NCI-H2196 treated with DMSO at 0.1 percent for 48 hours (cell line): ENCODE measurements at regions not wholly inside any gene's neighbourhood (a gene's known extent, or its start where the extent isn't known, plus 50 kb on each side); places are given as distances from the start of the nearest gene placed in this dataset.

Experiments
- DNase-seq: peaks from one replicate; lab custom pipeline; 2025; ENCODE audit not compliant: unreplicated experiment; lab: John Stamatoyannopoulos, UW

DNA sequence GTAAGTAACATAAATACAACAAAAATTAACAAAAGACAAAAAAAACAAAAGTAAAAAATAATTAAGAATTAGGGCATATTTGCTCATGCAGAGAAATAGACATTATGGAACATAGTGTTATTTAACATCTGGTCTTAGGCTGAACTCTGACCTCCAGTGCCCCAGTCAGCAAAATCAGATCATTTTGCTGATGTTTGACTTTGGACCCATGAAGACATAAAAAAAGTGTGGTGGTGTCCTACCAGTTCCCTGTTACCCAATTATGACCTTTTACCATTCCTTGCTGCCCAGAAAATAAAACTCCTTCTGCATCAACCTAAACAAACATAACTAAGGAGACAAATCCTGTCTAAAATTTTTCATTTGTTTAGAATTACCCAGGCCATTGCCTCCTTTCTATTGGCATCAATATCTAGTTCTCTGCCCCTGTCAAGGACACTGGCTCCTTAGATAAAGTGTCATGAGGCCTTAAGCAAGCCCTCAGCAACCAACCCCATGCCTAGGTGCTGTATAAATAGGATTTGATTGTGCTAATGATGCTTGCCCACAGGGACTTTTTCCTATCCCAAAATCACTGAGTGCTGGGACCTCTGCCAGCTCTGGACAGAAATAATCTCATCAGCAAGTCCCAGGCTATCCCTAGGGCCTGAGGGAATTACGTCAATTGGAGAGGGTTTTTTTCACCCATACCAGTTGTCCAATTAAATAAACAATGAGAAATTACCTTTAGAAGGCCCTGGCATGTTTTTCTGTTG is 334.5 kb upstream of the UMPS start:
- no peak for DNase-seq

DNA sequence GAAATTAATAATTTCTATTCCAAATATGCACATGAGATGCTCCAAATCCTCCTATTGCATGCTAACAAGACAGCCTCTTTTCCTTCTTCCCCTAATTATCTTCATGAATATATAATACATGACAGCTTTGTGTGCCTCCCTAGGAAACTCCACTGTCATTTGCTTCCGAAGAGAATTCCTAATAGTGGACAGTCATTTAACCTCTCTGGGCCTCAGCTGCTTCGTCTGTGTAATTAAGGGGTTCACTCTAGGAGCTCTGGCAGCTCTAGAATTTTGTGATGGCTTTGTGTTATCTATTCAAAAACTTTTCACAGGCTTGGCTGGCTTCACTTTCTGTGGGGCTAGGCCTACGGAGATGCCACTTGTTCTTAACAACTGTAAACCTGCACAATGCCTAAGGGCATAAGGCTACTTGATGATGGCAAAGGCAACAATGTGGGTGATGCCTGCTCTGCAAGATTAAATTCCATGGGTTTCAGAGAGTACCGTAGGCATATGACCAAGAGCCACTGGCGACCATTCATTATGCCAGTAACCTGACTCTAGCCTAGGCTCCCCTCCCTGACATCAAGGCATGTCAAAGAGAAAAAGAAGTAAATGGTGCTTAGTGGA is 333.8 kb upstream of the UMPS start:
- DNase-seq: no peak

DNA sequence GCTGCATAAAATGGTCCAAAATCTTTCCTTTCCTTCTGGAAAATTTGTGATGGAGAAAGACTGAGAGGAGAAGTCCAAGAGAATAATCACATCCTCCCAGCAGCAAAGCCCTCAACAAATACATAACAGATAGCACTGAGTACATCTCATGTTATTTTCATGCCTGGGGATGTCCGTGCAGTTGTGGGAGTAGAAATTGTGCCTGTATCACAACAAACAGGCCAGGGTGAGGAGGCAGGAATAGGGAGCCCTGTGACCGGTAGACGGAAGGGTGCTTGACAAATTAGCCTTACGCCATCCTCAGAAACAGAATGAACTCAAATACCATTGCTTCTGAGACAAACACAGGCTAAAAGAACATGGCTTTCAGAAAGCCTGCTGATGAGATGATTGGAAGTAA is 333.2 kb upstream of the UMPS start:
- no peak for DNase-seq

DNA sequence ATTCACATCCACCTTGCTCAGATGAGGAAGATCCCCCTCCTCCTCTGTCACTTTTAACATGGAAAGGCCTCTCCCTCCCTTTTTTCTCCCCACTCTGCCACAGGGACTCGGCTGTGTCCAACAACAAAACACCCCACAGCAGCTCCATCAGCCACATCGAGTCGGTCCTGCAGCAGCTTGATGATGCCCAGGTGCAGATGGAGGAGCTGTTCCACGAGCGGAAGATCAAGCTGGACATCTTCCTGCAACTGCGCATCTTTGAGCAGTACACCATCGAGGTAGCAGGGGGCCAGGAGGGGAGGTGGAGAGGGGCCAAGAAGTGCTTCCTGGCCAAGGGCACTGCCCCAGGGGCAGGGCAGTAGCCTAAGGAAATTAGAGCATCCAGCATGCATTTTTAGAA is 331.7 kb upstream of the UMPS start:
- DNase-seq: no peak

DNA sequence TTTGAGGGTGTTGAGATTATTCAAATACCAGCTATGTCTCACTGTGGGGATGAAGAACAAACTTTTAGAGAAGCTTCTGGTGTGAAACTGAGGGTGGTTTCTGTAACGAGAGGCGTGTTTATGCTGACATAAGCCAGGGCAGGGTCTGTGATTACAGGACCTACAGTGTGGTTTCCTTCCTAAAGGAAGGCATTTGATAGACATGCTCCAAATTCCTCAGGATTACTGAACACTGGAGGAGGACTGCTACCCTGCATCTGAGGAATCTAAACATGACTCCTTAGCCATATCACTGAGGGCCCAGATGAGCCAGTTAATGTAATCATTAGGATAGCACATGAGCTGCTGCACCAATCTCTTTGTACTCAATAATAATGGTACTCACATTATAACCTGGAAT is 328.4 kb upstream of the UMPS start:
- no peak for DNase-seq

DNA sequence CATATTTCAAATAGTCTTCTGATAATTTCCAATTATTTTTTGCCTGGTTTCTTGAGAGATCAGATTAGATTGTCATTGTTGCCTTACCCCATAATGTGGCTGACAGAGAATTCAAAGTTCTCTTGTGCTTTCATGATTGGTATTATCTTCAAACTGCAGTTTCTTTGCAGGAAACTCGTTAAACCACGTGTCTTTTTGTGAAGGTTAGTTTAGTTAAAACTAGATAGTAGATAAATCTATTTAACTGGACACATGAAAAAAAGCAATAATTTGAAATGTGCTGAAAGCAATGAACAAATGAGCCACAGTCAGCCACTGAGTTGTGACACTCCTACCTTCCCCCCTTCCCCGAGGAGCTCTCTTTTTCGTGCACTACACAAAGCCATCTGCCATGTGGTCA is 327.5 kb upstream of the UMPS start:
- no peak for DNase-seq

DNA sequence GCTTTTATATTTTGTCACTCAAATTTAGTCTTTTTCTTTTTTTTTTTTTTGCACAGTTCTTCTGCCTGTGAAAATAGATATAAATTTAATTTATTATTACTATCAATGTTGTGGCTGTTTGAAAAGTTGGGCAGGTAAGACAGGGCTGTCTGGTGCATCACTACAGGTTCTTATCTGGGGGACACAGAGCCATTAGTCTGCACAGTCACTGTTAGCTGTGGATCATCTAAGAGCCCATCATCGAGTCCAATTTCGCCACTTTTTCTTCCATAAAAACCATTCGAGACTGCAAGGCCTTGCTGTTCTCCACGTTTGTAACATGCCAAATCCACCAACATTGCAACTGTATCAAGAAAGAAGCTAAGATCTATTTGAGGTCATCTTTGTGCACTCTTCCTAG is 325.6 kb upstream of the UMPS start:
- DNase-seq: no peak

DNA sequence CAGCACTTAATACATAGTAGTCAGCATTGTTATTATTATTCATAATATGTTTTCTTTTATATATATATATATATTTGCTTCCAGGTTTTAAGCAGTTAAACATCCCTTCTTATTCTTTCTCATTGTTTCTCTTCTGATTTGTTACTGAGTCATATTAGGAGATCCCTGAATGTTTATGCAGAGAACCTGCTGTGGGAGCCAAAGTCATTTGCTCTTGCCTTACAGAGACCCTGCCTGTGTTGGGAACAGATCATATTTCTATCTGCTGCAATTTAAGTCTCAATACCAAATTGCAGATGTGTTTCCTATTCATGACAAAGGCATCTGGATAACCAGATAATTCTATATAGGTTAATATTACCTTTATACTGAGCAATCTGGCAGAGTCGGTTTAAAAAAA is 323.0 kb upstream of the UMPS start:
- no peak for DNase-seq

DNA sequence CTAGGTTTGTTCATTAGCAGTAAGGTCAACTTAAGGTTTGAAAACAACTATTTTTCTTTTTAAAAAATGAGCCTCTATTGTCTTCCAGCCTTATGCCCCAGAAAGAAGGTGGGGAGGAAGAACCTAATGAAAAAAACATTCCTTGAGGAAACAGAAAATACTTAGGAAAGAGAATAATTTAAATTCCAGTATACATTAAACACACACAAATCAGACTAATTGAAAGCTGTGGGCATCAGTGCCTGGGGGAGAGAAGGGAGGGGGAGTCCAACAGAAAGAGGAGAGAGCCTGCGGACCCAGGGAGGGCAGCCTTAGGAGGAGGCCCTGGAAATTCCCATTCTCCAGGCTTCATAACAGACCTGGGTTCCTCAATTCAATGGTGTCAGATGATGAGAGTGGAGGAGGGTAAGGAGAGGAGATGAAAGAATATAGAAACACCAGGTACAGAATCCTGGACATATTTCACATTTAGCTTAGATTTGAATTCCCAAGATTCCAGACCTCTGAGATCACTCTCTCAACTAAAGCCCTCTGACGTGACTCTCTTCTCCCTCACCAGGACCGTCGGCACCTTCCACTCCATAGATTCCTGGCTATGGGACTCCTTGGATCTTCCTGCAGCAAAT is 320.5 kb upstream of the UMPS start:
- no peak for DNase-seq

DNA sequence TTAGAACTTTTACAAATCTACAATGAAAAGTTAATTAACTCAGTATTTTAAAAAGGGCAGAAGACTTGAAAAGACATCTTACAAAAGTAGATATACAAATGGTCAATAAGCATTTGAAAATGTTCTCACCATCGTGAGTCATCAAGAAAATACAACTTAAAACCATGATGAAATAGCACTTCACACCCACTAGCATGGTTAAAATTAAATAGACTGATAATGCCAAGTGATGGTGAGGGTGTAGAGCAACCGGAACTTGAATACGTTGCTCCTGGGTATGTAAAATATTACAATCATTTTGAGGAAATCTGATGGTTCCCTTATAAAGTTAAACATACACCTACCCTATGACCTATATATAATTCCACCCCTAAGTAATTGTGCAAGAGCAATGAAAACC is 319.8 kb upstream of the UMPS start:
- DNase-seq: no peak

DNA sequence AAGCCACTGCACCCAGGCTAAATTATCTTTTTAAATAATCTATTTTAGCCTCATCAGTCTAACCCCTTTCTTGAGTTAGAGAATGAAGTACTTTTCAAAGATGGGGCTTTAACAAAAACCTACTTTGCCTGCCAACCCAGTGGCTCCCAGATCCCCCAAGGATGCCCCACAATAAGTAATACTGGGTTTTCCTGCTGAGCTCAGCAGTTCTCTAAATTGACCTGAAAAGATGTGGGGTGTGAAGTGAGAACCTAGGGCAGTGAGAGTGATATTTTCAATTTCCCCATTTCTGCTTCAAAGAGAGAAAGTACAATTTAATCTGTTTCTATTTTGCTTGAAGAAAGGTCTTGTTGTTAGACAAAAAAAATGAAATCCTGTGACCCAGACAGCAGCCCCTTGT is 318.5 kb upstream of the UMPS start:
- DNase-seq: no peak

DNA sequence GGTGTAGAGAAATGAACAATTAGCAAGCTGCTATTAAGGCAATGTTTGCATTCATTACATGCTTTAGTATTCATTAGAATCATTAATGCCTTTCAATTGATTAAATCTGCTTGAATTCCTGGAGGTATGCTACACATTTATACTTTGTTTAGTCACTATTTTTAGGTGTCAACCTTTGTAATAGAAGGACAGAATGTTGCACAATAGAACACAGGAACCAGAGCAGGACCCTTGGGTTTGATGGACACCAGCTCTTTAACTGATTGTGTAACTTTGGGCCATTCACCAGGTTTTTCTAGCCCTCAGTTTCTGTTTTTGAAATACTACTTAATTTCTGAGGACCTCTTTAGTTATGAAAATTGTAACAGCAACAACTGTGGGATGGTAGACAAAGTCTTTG is 317.6 kb upstream of the UMPS start:
- no peak for DNase-seq

DNA sequence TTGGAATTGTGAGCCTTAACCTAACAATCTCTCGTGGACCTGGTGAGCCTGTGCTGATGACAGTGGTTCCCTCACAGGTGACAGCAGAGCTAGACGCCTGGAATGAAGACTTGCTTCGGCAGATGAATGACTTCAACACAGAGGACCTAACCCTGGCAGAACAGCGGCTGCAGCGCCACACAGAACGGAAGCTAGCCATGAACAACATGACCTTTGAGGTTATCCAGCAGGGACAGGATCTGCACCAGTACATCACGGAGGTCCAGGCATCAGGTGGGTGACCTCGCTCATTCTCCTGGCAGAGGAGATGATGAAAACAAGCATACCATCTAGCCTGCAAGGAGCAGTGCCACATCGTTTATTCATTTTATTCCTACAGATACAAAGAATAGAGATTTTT is 316.9 kb upstream of the UMPS start:
- no peak for DNase-seq

DNA sequence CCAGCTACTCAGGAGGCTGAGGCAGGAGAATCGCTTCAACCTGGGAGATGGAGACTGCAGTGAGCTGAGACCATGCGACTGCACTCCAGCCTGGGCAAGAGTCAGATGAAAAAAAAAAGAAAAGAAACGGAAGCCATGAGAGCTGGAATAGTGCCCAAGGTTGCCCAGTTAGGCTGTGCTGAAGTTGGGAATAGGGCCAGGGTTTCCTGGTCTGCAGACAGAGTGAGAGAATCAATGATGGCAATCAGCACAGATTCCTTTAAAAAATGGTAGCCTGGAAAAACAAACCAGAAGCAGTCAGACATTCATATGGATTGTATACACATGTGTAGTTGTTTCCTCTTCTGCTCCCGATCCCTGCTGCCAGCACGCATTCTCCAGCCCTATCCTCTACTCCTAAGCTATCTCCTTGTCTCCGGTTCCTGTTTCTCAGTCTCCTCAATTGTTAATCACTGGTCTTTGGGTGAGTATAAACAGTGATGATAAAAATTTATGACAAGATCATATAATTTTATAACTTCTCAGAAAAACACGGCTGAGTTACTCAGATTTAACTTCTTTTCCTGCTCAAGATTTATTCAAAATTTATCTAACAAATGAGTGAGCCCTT is 316.2 kb upstream of the UMPS start:
- peak; percentile 12 for DNase-seq

DNA sequence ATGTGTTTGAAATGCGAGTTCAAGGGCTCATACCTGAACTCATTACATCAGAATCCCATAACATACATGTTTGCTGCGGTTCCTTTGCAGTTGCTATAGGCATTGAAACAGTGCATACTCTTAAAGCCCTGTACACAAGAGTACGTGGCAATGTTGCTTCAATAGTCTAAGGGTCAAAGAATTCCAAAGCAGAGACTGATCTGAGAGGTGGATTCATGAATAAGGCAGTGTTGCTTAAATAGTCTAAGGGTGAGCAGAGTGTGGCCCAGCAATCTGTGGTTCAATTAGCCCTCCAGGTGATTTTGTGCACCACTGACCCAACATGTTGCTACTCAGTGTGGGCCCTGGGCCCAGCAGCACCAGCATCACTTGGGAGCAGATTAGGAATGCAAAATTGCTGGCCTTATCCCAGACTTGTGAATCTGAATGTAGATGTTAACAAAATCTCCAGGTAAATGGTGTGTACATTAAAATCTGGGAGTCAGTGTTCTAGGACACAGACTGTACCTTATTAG is 314.7 kb upstream of the UMPS start:
- DNase-seq: no peak

DNA sequence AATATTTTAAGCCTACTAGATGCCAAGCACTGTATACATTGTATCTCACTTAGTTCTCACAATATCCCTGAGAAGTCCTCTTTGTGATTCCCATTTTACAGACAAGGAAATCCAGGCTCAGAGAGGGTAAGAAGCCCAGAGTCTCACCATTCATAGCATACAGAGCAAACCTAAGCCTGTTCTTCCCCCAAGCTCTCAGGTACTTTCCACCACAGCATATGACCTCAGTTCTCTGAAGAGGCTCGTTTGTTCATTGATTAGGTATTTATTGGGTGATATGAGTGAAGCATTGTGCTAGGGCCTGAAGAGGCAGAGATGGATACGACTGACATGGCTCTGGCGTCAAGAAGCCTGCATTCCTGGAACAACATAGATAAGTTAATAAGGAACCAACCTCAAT is 310.9 kb upstream of the UMPS start:
- DNase-seq: no peak

DNA sequence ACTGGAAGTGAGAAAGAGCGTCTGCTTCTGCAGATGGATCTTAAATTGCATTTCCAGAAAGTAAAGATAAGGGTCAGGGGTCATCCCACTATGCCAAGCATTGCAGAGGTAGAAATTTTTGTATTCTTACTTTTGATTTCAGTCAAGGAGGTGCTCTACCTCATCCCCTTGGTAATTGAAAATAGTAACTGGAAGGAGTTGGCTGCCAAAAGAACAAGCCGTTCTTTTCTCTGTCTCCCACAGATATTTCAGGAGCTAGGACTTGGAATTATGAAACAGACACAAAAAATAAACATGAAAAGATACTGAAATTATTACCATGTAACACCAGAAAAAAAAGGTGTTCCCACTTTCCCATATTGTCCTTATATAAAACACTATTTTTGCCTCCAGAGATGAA is 309.9 kb upstream of the UMPS start:
- no peak for DNase-seq

DNA sequence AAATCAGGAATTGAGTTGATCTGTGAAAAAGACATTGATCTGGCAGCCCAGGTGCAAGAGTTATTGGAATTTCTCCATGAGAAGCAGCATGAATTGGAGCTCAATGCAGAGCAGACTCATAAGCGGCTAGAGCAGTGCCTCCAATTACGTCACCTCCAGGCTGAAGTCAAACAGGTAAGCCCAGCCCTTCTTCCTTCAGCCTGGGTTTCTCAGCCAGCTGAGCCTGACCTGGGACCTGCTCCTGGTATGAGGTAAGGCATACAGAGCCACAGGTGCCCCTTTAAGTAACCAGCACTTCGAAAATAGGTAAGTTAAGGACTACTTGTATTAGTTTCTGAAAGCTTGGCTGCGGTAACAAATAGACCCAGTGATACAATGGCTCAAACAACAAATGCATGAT is 307.4 kb upstream of the UMPS start:
- no peak for DNase-seq

DNA sequence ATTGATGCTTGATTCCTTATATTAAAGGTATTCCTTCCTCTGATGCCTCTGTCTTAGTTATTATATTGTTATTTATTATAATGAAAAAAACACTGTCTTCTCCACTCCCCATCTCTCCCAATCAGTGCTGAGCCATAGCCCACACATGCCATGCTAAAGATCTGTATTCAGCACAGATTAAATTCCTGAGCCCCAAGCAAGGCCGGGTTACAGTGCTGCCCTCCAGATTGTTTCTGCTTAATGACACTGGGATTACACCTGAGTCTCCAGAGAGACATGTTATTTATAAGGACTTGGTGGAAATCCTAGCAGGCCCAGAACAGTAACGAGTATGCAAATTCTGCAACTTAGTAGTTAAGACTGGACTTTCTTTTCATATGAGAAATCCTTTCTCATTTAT is 305.9 kb upstream of the UMPS start:
- DNase-seq: no peak

DNA sequence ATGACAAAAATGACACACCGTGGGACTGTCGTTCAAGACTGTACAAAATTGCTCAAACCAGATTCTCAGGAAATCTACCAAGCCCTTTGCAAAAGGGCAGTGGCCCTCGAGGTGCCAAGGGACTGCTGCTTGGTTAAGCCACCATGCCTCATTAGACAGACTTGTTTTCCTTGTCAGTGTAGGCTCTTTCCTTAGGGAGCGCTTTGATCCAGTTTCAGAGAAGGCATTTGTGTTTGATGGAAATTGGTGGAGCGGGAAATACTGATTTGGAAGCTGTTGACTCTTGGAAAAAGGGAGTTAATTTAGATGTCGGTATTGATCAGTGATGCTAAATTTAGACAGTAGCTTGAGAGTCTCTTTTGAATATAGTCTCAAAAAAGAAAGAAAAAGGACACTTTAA is 304.3 kb upstream of the UMPS start:
- DNase-seq: no peak

DNA sequence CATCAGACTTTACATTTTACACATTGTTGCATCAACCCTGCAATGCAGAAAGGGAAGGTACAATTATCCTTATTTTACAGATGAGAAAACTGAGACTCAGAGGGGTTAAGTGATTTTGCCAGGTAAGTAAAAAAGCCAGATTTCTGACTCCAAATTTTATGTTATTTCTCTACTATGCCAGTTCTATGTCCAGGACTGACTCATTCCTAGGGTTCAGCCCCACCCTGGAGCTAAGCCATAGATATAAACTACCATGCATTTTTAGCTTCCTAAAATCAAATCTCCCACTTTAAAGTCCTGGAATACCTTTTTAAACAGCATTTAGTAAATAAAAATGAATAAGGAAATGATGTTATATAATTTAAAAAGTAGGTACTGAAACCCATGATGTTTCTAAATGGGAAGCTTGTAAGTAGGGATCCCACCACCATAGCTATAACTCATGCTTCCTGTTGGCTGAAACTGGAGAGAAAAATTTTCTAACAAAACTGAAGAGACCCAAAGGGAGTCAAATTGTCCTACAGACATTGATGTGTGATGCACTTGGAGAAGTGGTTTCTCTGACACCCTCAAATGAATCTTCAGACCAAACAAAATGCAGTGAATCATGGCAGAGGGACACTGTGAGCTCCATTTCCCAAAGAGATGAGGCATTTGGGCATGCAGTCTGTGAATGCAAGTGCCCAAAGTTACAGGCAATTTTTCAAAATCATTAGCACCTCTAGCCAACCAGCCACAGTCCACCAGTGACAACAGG is 301.7 kb upstream of the UMPS start:
- no peak for DNase-seq
